ENCODE measurements at regions not wholly inside any gene's neighbourhood (a gene's known extent, or its start where the extent isn't known, plus 50 kb on each side); places are given as distances from the start of the nearest gene placed in this dataset.

DNA sequence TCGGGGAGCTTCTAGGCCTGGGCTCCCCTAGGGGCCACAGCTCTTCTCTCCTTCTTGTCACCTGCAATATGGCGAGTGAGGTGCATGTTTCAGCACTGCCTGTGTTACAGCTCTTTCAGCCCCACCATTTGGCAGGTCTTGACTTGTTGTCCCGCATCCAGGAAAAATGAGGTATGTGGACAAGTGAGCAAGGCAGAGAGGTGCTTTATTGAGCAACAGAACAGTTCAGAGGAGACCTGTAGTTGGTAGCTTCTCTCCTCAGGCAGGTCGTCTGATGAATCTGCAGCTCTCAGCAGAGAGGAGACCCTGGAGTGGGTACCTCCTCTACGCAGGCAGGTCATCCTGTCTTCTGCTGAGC lies 208.2 kb upstream of the USP25 start:
- no peak overlapping the region for H4K8ac ChIP-seq (ENCODE audit: low read depth in 2 of 2, low read length in 2 of 2)
- no peaks in the 10 kb centered on the region for H4K20me1 ChIP-seq (ENCODE audit: insufficient read depth, low read length)
- no peak overlapping the region for H2BK15ac ChIP-seq (ENCODE audit: low read depth, low read length)
- no peak overlapping the region for H3K14ac ChIP-seq (replicated peaks; ENCODE audit: low read depth, low read length)
- BruUV-seq (replicated peaks), result no TSS peak
- ChIA-PET CTCF (interaction anchor here (0.5 to 1.4 kb wide), 2 partner anchors 12 to 22 kb away, joined by 4 to 5 read pairs; no protein-coding TSS in a partner anchor), POLR2A (ENCODE audit: unreplicated experiment) (no interaction called here)
- ATAC-seq (ENCODE audit: low read depth), result no peak
- H3K4me3 ChIP-seq (ENCODE audit: insufficient read depth, low read depth, low read length), result no peak overlapping the region
- H4K5ac ChIP-seq (ENCODE audit: low read depth, low read length), result no peak overlapping the region
- no peak overlapping the region for H3K9ac ChIP-seq (ENCODE audit: low read depth, low read length)
- no peak overlapping the region for H3K18ac ChIP-seq (ENCODE audit: low read depth, low read length)
- no peak overlapping the region for H3K27ac ChIP-seq (ENCODE audit: insufficient read depth, low read length)
- H2BK120ac ChIP-seq (ENCODE audit: low read depth, low read length), result no peak overlapping the region
- 70% methylated on average over 2 of the region's 5 CpGs; no CpG with 5 or more reads in 1 of the 2 experiments for WGBS, 2 experiments (ENCODE audit: extremely low coverage in 2 of 2, insufficient read length in 1 of 2)
- H3K27me3 ChIP-seq (ENCODE audit: control insufficient read depth, insufficient read depth, low read length), result no peaks in the 10 kb centered on the region
- no peak overlapping the region for H2BK20ac ChIP-seq (ENCODE audit: low read depth, low read length)
- H3K79me1 ChIP-seq (ENCODE audit: low read depth in 1 of 2, low read length in 2 of 2), result no peaks in the 10 kb centered on the region
- no peak overlapping the region for H2AK9ac ChIP-seq (replicated peaks; ENCODE audit: low read depth, low read length, poor library complexity)
- H3K4me1 ChIP-seq (ENCODE audit: control insufficient read depth, insufficient read depth, low read length), result no peaks in the 10 kb centered on the region
- TF ChIP-seq MAFK (IDR thresholded peaks at IDR 0.05; ENCODE audit: low read depth, low read length), result no peak
- no peak for TF ChIP-seq CEBPB (IDR thresholded peaks at IDR 0.05; ENCODE audit: low read depth, low read length)
- no peak overlapping the region for H3K4ac ChIP-seq (ENCODE audit: low read depth, low read length)
- intact Hi-C loops (cut with micrococcal nuclease) (no loop called here), in situ Hi-C loops (cut with MboI; ENCODE audit: low sequenced_read_pairs) (no loop called here), dilution Hi-C loops (cut with HindIII; ENCODE audit: low sequenced_read_pairs, unreplicated experiment) (no loop called here)
- no peaks in the 10 kb centered on the region for H3K36me3 ChIP-seq (ENCODE audit: control insufficient read depth, insufficient read depth, low read length)
- H2BK5ac ChIP-seq (ENCODE audit: low read depth, low read length, poor library complexity, severe bottlenecking), result no peak overlapping the region
- H4K91ac ChIP-seq (ENCODE audit: insufficient read depth, low read depth, low read length), result no peak overlapping the region
- H3K9me3 ChIP-seq (ENCODE audit: control insufficient read depth, insufficient read depth, low read length), result no peaks in the 10 kb centered on the region
- no peaks in the 10 kb centered on the region for H3K9me1 ChIP-seq (ENCODE audit: insufficient read depth, low read length)
- H2AFZ ChIP-seq (replicated peaks; ENCODE audit: low read length, poor library complexity), result no peak overlapping the region
- no peak for DNase-seq
- H2AK5ac ChIP-seq (ENCODE audit: low read depth, low read length), result no peak overlapping the region
- H3K4me2 ChIP-seq (ENCODE audit: low read depth, low read length), result no peak overlapping the region
- no peak overlapping the region for H3K56ac ChIP-seq (ENCODE audit: extremely low read depth, insufficient read depth, low read length)
- no peak overlapping the region for H3K23ac ChIP-seq (ENCODE audit: low read depth, low read length)

Measured in IMR-90 (cell line).